ENCODE measurements at regions not wholly inside any gene's neighbourhood (a gene's known extent, or its start where the extent isn't known, plus 50 kb on each side); places are given as distances from the start of the nearest gene placed in this dataset.

- TF ChIP-seq, protein P1, sequence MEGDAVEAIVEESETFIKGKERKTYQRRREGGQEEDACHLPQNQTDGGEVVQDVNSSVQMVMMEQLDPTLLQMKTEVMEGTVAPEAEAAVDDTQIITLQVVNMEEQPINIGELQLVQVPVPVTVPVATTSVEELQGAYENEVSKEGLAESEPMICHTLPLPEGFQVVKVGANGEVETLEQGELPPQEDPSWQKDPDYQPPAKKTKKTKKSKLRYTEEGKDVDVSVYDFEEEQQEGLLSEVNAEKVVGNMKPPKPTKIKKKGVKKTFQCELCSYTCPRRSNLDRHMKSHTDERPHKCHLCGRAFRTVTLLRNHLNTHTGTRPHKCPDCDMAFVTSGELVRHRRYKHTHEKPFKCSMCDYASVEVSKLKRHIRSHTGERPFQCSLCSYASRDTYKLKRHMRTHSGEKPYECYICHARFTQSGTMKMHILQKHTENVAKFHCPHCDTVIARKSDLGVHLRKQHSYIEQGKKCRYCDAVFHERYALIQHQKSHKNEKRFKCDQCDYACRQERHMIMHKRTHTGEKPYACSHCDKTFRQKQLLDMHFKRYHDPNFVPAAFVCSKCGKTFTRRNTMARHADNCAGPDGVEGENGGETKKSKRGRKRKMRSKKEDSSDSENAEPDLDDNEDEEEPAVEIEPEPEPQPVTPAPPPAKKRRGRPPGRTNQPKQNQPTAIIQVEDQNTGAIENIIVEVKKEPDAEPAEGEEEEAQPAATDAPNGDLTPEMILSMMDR (IDR thresholded peaks at IDR 0.05; ENCODE audit: control extremely low read depth, extremely low read depth) = no peak
- DNase-seq (no peak), ATAC-seq (ENCODE audit: insufficient read depth, low FRiP score) (no peak)
- Histone ChIP-seq H3K9ac (ENCODE audit: insufficient read depth in 1 of 2, low read length in 2 of 2) (no peak overlapping the region), H3K4me1 (ENCODE audit: control insufficient read depth in 5 of 5, insufficient read depth in 5 of 5, low read length in 5 of 5) (no peaks in the 10 kb centered on the region), H3K4me3 (no peak overlapping the region), H3K27ac (ENCODE audit: low read depth in 1 of 2, low read length in 1 of 2) (no peak overlapping the region), H3K27me3 (ENCODE audit: control insufficient read depth in 3 of 3, insufficient read depth in 3 of 3, low read length in 2 of 3) (no peaks in the 10 kb centered on the region), H3K36me3 (ENCODE audit: control insufficient read depth in 4 of 4, insufficient read depth in 4 of 4, low read length in 4 of 4) (no peaks in the 10 kb centered on the region), H3K9me3 (ENCODE audit: control insufficient read depth in 4 of 4, insufficient read depth in 3 of 4, low read length in 3 of 4) (no peaks in the 10 kb centered on the region)
- 92 to 93% methylated on average over 9 of the region's 9 CpGs for WGBS, 2 donors
Measured at GRCh38 chr12:24127919-24128721, 178.7 kb upstream of the SOX5 start.

DNA sequence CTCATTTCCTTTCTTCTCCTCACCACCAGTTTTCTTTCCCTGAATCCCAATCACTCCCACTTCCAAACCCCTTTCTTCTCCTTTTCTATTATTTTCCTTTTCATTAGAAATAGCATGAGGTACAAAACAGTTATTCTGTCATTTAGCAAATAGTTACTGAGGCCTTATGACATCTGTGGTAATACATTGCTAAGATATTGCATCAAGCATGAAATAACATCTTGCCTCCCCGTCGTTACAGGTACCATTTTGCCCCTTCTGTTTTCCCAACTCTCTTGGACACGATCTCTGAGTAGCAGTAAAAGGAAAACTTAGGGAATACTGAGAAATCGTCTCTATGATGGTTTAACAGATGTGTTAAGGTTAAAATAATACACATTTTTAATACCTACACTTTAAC lies 175.8 kb upstream of the SOX5 start:
- TF ChIP-seq, protein P1 (IDR thresholded peaks at IDR 0.05; ENCODE audit: control extremely low read depth, extremely low read depth) = no peak
- H3K27ac ChIP-seq (ENCODE audit: low read depth in 1 of 2, low read length in 1 of 2) = no peak overlapping the region
- no peak overlapping the region for H3K9ac ChIP-seq (ENCODE audit: insufficient read depth in 1 of 2, low read length in 2 of 2)
- 84 to 89% methylated on average over 4 of the region's 4 CpGs for WGBS, 2 donors
- H3K36me3 ChIP-seq (ENCODE audit: control insufficient read depth in 4 of 4, insufficient read depth in 4 of 4, low read length in 4 of 4) = no peaks in the 10 kb centered on the region
- H3K9me3 ChIP-seq (ENCODE audit: control insufficient read depth in 4 of 4, insufficient read depth in 3 of 4, low read length in 3 of 4) = no peaks in the 10 kb centered on the region
- peaks cover 0 to 3% (median 0%) of the 10 kb centered on the region in 5 donors for H3K4me1 ChIP-seq (ENCODE audit: control insufficient read depth in 5 of 5, insufficient read depth in 5 of 5, low read length in 5 of 5)
- no peak for ATAC-seq (ENCODE audit: insufficient read depth, low FRiP score)
- no peak overlapping the region for H3K4me3 ChIP-seq
- H3K27me3 ChIP-seq (ENCODE audit: control insufficient read depth in 3 of 3, insufficient read depth in 3 of 3, low read length in 2 of 3) = no peaks in the 10 kb centered on the region
- no peak for DNase-seq

GRCh38 chr12:24121911-24122310 lies 172.4 kb upstream of the SOX5 start:
- ATAC-seq (ENCODE audit: insufficient read depth, low FRiP score) = no peak
- no peak overlapping the region for H3K4me3 ChIP-seq
- H3K27me3 ChIP-seq (ENCODE audit: control insufficient read depth in 3 of 3, insufficient read depth in 3 of 3, low read length in 2 of 3) = no peaks in the 10 kb centered on the region
- no peaks in the 10 kb centered on the region for H3K9me3 ChIP-seq (ENCODE audit: control insufficient read depth in 4 of 4, insufficient read depth in 3 of 4, low read length in 3 of 4)
- H3K9ac ChIP-seq (ENCODE audit: insufficient read depth in 1 of 2, low read length in 2 of 2) = no peak overlapping the region
- no peak overlapping the region for H3K27ac ChIP-seq (ENCODE audit: low read depth in 1 of 2, low read length in 1 of 2)
- H3K4me1 ChIP-seq (ENCODE audit: control insufficient read depth in 5 of 5, insufficient read depth in 5 of 5, low read length in 5 of 5) = peaks cover 0 to 15% (median 0%) of the 10 kb centered on the region in 5 donors
- WGBS, 2 donors = 70 to 77% methylated on average over 4 of the region's 4 CpGs
- DNase-seq = no peak
- no peaks in the 10 kb centered on the region for H3K36me3 ChIP-seq (ENCODE audit: control insufficient read depth in 4 of 4, insufficient read depth in 4 of 4, low read length in 4 of 4)
- TF ChIP-seq, protein P1 (IDR thresholded peaks at IDR 0.05; ENCODE audit: control extremely low read depth, extremely low read depth) = no peak
